BLaER1 treated with 17β-estradiol and CSF1 and Interleukin-3, amounts not matched to agents 10 nM and 100 nM (cell line): ENCODE measurements at regions not wholly inside any gene's neighbourhood (a gene's known extent, or its start where the extent isn't known, plus 50 kb on each side); places are given as distances from the start of the nearest gene placed in this dataset.

Experiments
- H3K27ac ChIP-seq, 11 experiments: shearing (Covaris generic); formaldehyde crosslinking; 2 replicates each; pipeline ENCODE4 v1.8.1; 2022
- H3K27me3 ChIP-seq, 11 experiments: shearing (Covaris generic); formaldehyde crosslinking; 2 replicates each; pipeline ENCODE4 v1.8.1; 2022
- H3K36me3 ChIP-seq, 11 experiments: shearing (Covaris generic); formaldehyde crosslinking; 2 replicates each; pipeline ENCODE4 v1.8.1; 2022
- H3K4me1 ChIP-seq, 10 experiments: shearing (Covaris generic); formaldehyde crosslinking; 2 replicates each; pipeline ENCODE4 v1.8.1; 2022
- H3K4me2 ChIP-seq, 11 experiments: shearing (Covaris generic); formaldehyde crosslinking; 2 replicates each; pipeline ENCODE4 v1.8.1; 2022
- H3K4me3 ChIP-seq, 10 experiments: shearing (Covaris generic); formaldehyde crosslinking; 2 replicates each; pipeline ENCODE4 v1.8.1; 2022
- H3K9ac ChIP-seq, 11 experiments: shearing (Covaris generic); formaldehyde crosslinking; 2 replicates each; pipeline ENCODE4 v1.8.1; 2022
- H3K9me3 ChIP-seq, 11 experiments: shearing (Covaris generic); formaldehyde crosslinking; replicated peaks in 1 of 11; 2 replicates each; pipeline ENCODE4 v1.8.1; 2022
- H4K20me1 ChIP-seq, 11 experiments: shearing (Covaris generic); formaldehyde crosslinking; 2 replicates each; pipeline ENCODE4 v1.8.1; 2022
- Cebpa-rat ChIP-seq, 11 experiments: shearing (Covaris generic); IDR thresholded peaks; 2 replicates each; pipeline ENCODE4 v1.8.1; 2022

DNA sequence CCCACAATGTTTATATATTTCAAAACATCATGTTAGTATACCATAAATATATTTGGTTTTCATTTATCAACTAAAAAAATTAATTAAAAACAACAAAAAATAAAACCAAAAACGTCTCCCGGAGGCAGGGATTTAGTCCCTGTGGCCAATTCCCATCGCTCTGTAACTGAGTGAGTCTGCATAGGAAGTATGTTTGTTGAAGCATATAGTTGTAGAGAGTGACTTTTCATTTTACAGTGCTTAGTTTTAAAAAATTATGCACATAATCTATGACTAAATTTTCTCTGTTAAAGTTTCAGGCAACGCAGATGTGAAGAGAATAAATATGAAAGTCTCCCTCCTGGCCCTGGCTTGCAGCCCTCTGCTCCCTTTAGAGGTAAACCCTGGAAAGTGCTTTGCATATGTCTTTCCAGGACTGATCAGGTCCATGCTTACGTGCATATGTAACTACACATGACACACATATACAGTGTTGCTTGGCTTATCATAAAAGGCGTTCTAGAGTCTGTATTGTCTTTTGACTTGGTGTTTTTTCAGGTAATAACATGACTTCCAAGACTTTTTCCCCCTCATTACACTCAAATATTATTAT is 63.4 kb upstream of the SORBS2 start:
- Histone ChIP-seq H3K4me1 (peaks cover 0 to 8% (median 6%) of the 10 kb centered on the region in 10 experiments; a peak in 12 of 20 replicates), H3K4me2 (no peak overlapping the region), H3K9me3 (no peaks in the 10 kb centered on the region), H3K9ac (no peak overlapping the region), H4K20me1 (no peaks in the 10 kb centered on the region), H3K36me3 (no peaks in the 10 kb centered on the region), H3K27ac (no peak overlapping the region), H3K4me3 (no peak overlapping the region), H3K27me3 (no peaks in the 10 kb centered on the region)
- no peak for TF ChIP-seq Cebpa-rat (IDR thresholded peaks at IDR 0.05)

GRCh38 chr4:185878633-185879032 is 66.6 kb upstream of the SORBS2 start:
- TF ChIP-seq Cebpa-rat (IDR thresholded peaks at IDR 0.05), result no peak
- H3K4me1 ChIP-seq, result peaks cover 0 to 6% (median 0%) of the 10 kb centered on the region in 10 experiments; a peak in 4 of 20 replicates
- H3K9me3 ChIP-seq, result 0 out of 22 replicates have a peak, but pooled peaks cover 0 to 4% (median 0%) of the 10 kb centered on the region in 11 experiments
- H3K9ac ChIP-seq, result no peak overlapping the region
- no peak overlapping the region for H3K4me3 ChIP-seq
- H3K4me2 ChIP-seq, result no peak overlapping the region
- H4K20me1 ChIP-seq, result no peaks in the 10 kb centered on the region
- H3K27ac ChIP-seq, result no peak overlapping the region
- no peaks in the 10 kb centered on the region for H3K36me3 ChIP-seq
- H3K27me3 ChIP-seq, result no peaks in the 10 kb centered on the region

DNA sequence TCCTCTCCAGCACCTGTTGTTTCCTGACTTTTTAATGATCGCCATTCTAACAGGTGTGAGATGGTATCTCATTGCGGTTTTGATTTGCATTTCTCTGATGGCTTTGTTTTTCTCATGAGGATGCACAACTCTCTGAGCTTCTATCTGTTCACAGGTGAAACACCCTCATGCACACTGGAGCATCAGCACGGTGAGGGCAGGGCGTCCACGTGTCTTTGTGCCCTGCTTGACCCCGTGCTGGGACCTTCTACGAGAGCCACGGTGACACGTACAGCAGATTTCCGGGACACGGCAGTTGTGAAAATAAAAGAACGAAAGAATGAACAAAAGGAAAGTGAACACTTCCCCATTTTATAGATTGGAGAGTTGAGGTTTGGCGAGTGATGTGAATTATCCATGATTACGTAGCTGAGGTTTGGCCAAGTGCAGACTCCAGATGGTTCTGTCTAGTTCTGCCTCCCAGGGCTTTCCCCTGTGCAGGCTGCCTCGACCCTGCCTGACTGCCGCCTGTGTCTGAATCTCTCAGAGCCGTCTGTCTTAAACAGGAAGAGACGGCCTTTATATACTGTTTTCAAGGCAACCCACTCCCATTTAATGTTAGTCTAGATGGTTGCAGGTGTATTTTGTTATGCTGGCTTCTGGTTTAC is 67.8 kb upstream of the SORBS2 start:
- Histone ChIP-seq H3K4me2 (no peak overlapping the region), H3K27me3 (no peaks in the 10 kb centered on the region), H3K4me1 (peaks cover 0 to 6% (median 0%) of the 10 kb centered on the region in 10 experiments; a peak in 4 of 20 replicates), H3K27ac (no peak overlapping the region), H3K36me3 (no peaks in the 10 kb centered on the region), H4K20me1 (no peaks in the 10 kb centered on the region), H3K9ac (no peak overlapping the region), H3K9me3 (0 out of 22 replicates have a peak, but pooled peaks cover 0 to 4% (median 0%) of the 10 kb centered on the region in 11 experiments), H3K4me3 (no peak overlapping the region)
- no peak for TF ChIP-seq Cebpa-rat (IDR thresholded peaks at IDR 0.05)

DNA sequence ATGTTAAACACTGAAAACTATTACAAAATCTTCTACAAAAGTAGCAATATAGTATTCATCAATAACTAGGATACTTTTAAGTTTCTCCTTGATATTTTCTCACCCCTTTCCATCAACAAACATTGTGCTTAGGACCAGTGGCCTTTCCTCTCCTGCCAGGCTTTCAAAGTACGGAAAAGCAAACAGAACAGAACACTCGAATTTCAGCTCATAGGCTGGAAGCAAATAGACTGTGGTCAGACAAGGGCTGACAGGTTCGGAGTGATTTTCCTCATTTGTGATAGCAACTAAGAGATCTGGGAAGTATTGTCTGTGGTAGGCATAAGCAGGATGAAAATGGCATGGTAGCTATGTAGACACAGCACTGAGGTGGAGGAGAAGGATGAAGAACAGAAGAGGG is 68.6 kb upstream of the SORBS2 start:
- Histone ChIP-seq H3K4me2 (0 out of 22 replicates have a peak overlapping the region, but pooled peaks of 1 of the 11 experiments have one; percentile 7), H3K4me3 (no peak overlapping the region), H3K9me3 (0 out of 22 replicates have a peak, but pooled peaks cover 0 to 4% (median 0%) of the 10 kb centered on the region in 11 experiments), H3K27me3 (no peaks in the 10 kb centered on the region), H3K4me1 (peaks cover 0 to 6% (median 0%) of the 10 kb centered on the region in 10 experiments; a peak in 4 of 20 replicates), H3K9ac (no peak overlapping the region), H4K20me1 (no peaks in the 10 kb centered on the region), H3K27ac (no peak overlapping the region), H3K36me3 (no peaks in the 10 kb centered on the region)
- TF ChIP-seq Cebpa-rat (IDR thresholded peaks at IDR 0.05), result no peak

- Histone ChIP-seq H3K36me3 (no peaks in the 10 kb centered on the region), H3K27me3 (no peaks in the 10 kb centered on the region), H3K27ac (no peak overlapping the region), H3K4me3 (no peak overlapping the region), H3K9ac (no peak overlapping the region), H4K20me1 (no peaks in the 10 kb centered on the region), H3K4me2 (0 out of 22 replicates have a peak overlapping the region, but pooled peaks of 1 of the 11 experiments have one; percentile 7), H3K4me1 (peaks cover 0 to 6% (median under 1%) of the 10 kb centered on the region in 10 experiments; a peak in 4 of 20 replicates), H3K9me3 (0 out of 22 replicates have a peak, but pooled peaks cover 0 to 4% (median 0%) of the 10 kb centered on the region in 11 experiments)
- TF ChIP-seq Cebpa-rat (IDR thresholded peaks at IDR 0.05), result no peak
Measured at GRCh38 chr4:185881430-185881829, 69.4 kb upstream of the SORBS2 start.

DNA sequence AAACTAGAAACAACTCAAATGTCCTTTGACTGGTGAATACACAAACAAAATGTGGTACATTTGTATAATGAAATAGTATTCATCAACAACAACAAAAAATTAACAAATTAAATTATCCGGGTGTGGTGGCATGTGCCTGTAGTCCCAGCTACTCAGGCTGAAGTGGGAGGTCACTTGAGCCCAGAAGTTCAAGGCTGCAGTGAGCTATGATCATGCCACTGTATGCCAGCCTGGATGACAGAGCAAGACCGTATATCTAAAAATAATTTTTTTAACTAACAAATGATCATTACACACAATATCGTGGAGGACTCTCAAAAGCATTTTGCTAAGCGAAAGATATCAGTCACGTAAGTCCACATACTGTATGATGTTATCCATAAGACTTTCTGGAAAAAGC is 71.6 kb upstream of the SORBS2 start:
- no peak overlapping the region for H3K27ac ChIP-seq
- TF ChIP-seq Cebpa-rat (IDR thresholded peaks at IDR 0.05), result no peak
- peaks cover 10 to 18% (median 11%) of the 10 kb centered on the region in 10 experiments; a peak in 19 of 20 replicates for H3K4me1 ChIP-seq
- no peaks in the 10 kb centered on the region for H3K36me3 ChIP-seq
- H4K20me1 ChIP-seq, result no peaks in the 10 kb centered on the region
- no peak overlapping the region for H3K9ac ChIP-seq
- H3K4me2 ChIP-seq, result no peak overlapping the region
- H3K27me3 ChIP-seq, result no peaks in the 10 kb centered on the region
- H3K9me3 ChIP-seq, result peaks cover 5 to 10% (median 6%) of the 10 kb centered on the region in 11 experiments
- no peak overlapping the region for H3K4me3 ChIP-seq

GRCh38 chr4:185885075-185885474 is 73.1 kb upstream of the SORBS2 start:
- Histone ChIP-seq H3K4me3 (no peak overlapping the region), H3K27me3 (no peaks in the 10 kb centered on the region), H3K27ac (no peak overlapping the region), H3K36me3 (no peaks in the 10 kb centered on the region), H3K4me2 (no peak overlapping the region), H4K20me1 (no peaks in the 10 kb centered on the region), H3K9ac (no peak overlapping the region), H3K9me3 (peaks cover 9 to 17% (median 11%) of the 10 kb centered on the region in 11 experiments), H3K4me1 (peaks cover 10 to 18% (median 11%) of the 10 kb centered on the region in 10 experiments; a peak in 19 of 20 replicates)
- no peak for TF ChIP-seq Cebpa-rat (IDR thresholded peaks at IDR 0.05)

DNA sequence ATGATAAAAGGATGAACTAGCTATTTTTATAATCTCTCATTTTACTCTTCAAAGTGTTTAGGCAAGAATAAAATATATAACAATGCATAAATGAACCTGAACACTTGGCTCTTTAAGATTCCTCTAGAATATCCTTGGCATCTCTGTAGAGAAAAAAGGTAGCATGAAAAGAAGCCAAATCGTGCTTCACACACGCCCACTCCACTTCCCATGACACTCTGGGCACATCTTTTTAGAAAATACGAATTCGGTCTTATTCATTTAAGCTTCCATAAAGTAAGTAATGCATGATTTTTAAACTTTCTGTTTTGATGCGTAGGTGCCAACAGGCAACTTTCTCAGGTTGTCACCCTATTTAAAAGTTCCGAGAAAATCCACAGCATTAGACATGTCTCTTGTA is 73.6 kb upstream of the SORBS2 start:
- Histone ChIP-seq H4K20me1 (no peaks in the 10 kb centered on the region), H3K27me3 (no peaks in the 10 kb centered on the region), H3K9me3 (peaks cover 9 to 17% (median 11%) of the 10 kb centered on the region in 11 experiments), H3K9ac (no peak overlapping the region), H3K4me2 (no peak overlapping the region), H3K36me3 (no peaks in the 10 kb centered on the region), H3K4me1 (peaks cover 10 to 18% (median 11%) of the 10 kb centered on the region in 10 experiments; a peak in 19 of 20 replicates), H3K4me3 (no peak overlapping the region), H3K27ac (no peak overlapping the region)
- no peak for TF ChIP-seq Cebpa-rat (IDR thresholded peaks at IDR 0.05)

- H3K36me3 ChIP-seq, result no peaks in the 10 kb centered on the region
- no peaks in the 10 kb centered on the region for H3K27me3 ChIP-seq
- H3K4me2 ChIP-seq, result peak overlapping the region; percentile 24 to 69 (median 47); a peak in 20 of 22 replicates
- H3K9ac ChIP-seq, result no peak overlapping the region
- H3K9me3 ChIP-seq, result peaks cover 9 to 17% (median 11%) of the 10 kb centered on the region in 11 experiments
- no peak overlapping the region for H3K4me3 ChIP-seq
- TF ChIP-seq Cebpa-rat (IDR thresholded peaks at IDR 0.05), result no peak
- H3K27ac ChIP-seq, result no peak overlapping the region
- H4K20me1 ChIP-seq, result no peaks in the 10 kb centered on the region
- peaks cover 10 to 13% (median 11%) of the 10 kb centered on the region in 10 experiments; a peak in 19 of 20 replicates for H3K4me1 ChIP-seq
Measured at GRCh38 chr4:185886832-185887524, 75.0 kb upstream of the SORBS2 start.
